ENCODE measurements at regions not wholly inside any gene's neighbourhood (a gene's known extent, or its start where the extent isn't known, plus 50 kb on each side); places are given as distances from the start of the nearest gene placed in this dataset.

- 30% methylated on average over 3 of the region's 3 CpGs for WGBS
- TF ChIP-seq POLR2AphosphoS5 (IDR thresholded peaks at IDR 0.05) (no peak), POLR2A (IDR thresholded peaks at IDR 0.05) (no peak), CTCF (IDR thresholded peaks at IDR 0.05) (no peak)
- no peaks in the 10 kb centered on the region for H3K36me3 ChIP-seq
- no peak overlapping the region for H3K27ac ChIP-seq
- no peaks in the 10 kb centered on the region for H3K27me3 ChIP-seq (replicated peaks; ENCODE audit: insufficient read depth)
- no peak overlapping the region for H3K4me3 ChIP-seq
- H3K9me3 ChIP-seq: no peaks in the 10 kb centered on the region
- no peak for DNase-seq (ENCODE audit: low spot score)
- no peaks in the 10 kb centered on the region for H3K4me1 ChIP-seq (replicated peaks)
- intact Hi-C loops (cut with DNase I): no loop called here
Measured at GRCh38 chr2:107263628-107264027, 377.7 kb upstream of the ST6GAL2 start.

- Histone ChIP-seq H3K27ac (no peak overlapping the region), H3K27me3 (replicated peaks; ENCODE audit: insufficient read depth) (no peaks in the 10 kb centered on the region), H3K4me3 (no peak overlapping the region), H3K9me3 (no peaks in the 10 kb centered on the region), H3K36me3 (no peaks in the 10 kb centered on the region), H3K4me1 (replicated peaks) (no peaks in the 10 kb centered on the region)
- no peak for DNase-seq (ENCODE audit: low spot score)
- intact Hi-C loops (cut with DNase I): no loop called here
- 92% methylated on average over 6 of the region's 6 CpGs for WGBS
- TF ChIP-seq POLR2A (IDR thresholded peaks at IDR 0.05) (no peak), CTCF (IDR thresholded peaks at IDR 0.05) (no peak), POLR2AphosphoS5 (IDR thresholded peaks at IDR 0.05) (no peak)
Measured at GRCh38 chr2:107264184-107264583, 378.2 kb upstream of the ST6GAL2 start.

GRCh38 chr2:107266555-107266954 is 380.6 kb upstream of the ST6GAL2 start:
- intact Hi-C loops (cut with DNase I): no loop called here
- Histone ChIP-seq H3K27me3 (replicated peaks; ENCODE audit: insufficient read depth) (no peaks in the 10 kb centered on the region), H3K4me1 (replicated peaks) (no peaks in the 10 kb centered on the region), H3K27ac (no peak overlapping the region), H3K36me3 (no peaks in the 10 kb centered on the region), H3K9me3 (no peaks in the 10 kb centered on the region), H3K4me3 (no peak overlapping the region)
- 90% methylated on average over 1 of the region's 1 CpG for WGBS
- no peak for DNase-seq (ENCODE audit: low spot score)
- TF ChIP-seq POLR2A (IDR thresholded peaks at IDR 0.05): no peak
- TF ChIP-seq CTCF (IDR thresholded peaks at IDR 0.05): no peak

- WGBS: 90% methylated on average over 3 of the region's 3 CpGs
Measured at GRCh38 chr2:107267086-107267485, 381.1 kb upstream of the ST6GAL2 start.

More at GRCh38 chr2:107267086-107267485, 381.1 kb upstream of the ST6GAL2 start:
- TF ChIP-seq CTCF (IDR thresholded peaks at IDR 0.05) (no peak), POLR2A (IDR thresholded peaks at IDR 0.05) (no peak), POLR2AphosphoS5 (IDR thresholded peaks at IDR 0.05) (no peak)
- H3K27me3 ChIP-seq (replicated peaks; ENCODE audit: insufficient read depth): no peaks in the 10 kb centered on the region
- no peaks in the 10 kb centered on the region for H3K4me1 ChIP-seq (replicated peaks)
- intact Hi-C loops (cut with DNase I): no loop called here
- DNase-seq (ENCODE audit: low spot score): no peak
- H3K27ac ChIP-seq: no peak overlapping the region
- no peaks in the 10 kb centered on the region for H3K9me3 ChIP-seq
- no peaks in the 10 kb centered on the region for H3K36me3 ChIP-seq
- no peak overlapping the region for H3K4me3 ChIP-seq
